Hepatic stellate cell (primary cell): ENCODE measurements at regions not wholly inside any gene's neighbourhood (a gene's known extent, or its start where the extent isn't known, plus 50 kb on each side); places are given as distances from the start of the nearest gene placed in this dataset.

ENCODE experiments used
- DNase-seq: peaks from one replicate; pipeline ENCODE4 v3.0.0; 2011; ENCODE audit warnings: low spot score

GRCh38 chr3:117617906-117618305 lies 908.3 kb downstream of the TUSC7 start:
- no peak for DNase-seq

- DNase-seq, result no peak
Measured at GRCh38 chr3:117618462-117618861, 908.9 kb downstream of the TUSC7 start.

- no peak for DNase-seq
Measured at GRCh38 chr3:117619805-117620204, 910.2 kb downstream of the TUSC7 start.

GRCh38 chr3:117622171-117622841 lies 912.7 kb downstream of the TUSC7 start:
- peak; percentile 45 for DNase-seq

GRCh38 chr3:117624424-117624823 lies 914.8 kb downstream of the TUSC7 start:
- DNase-seq, result no peak

- DNase-seq, result no peak
Measured at GRCh38 chr3:117625174-117625573, 915.6 kb downstream of the TUSC7 start.

GRCh38 chr3:117626577-117626976 lies 917.0 kb downstream of the TUSC7 start:
- no peak for DNase-seq

- DNase-seq, result peak; percentile 23
Measured at GRCh38 chr3:117628823-117629291, 919.3 kb downstream of the TUSC7 start.

- DNase-seq, result no peak
Measured at GRCh38 chr3:117629505-117629904, 919.9 kb downstream of the TUSC7 start.

GRCh38 chr3:117630469-117630868 lies 920.9 kb downstream of the TUSC7 start:
- DNase-seq, result no peak

- no peak for DNase-seq
Measured at GRCh38 chr3:117630885-117631284, 921.3 kb downstream of the TUSC7 start.

- DNase-seq, result no peak
Measured at GRCh38 chr3:117631781-117632180, 922.2 kb downstream of the TUSC7 start.

GRCh38 chr3:117632191-117632590 lies 922.6 kb downstream of the TUSC7 start:
- DNase-seq, result no peak

- DNase-seq, result no peak
Measured at GRCh38 chr3:117633207-117633606, 923.6 kb downstream of the TUSC7 start.

GRCh38 chr3:117637666-117638065 lies 928.1 kb downstream of the TUSC7 start:
- DNase-seq, result no peak

- no peak for DNase-seq
Measured at GRCh38 chr3:117644203-117644602, 934.6 kb downstream of the TUSC7 start.

GRCh38 chr3:117645561-117646242 lies 936.1 kb downstream of the TUSC7 start:
- DNase-seq, result peak; percentile 11

- no peak for DNase-seq
Measured at GRCh38 chr3:117647435-117647834, 937.9 kb downstream of the TUSC7 start.

- no peak for DNase-seq
Measured at GRCh38 chr3:117651246-117651645, 941.7 kb downstream of the TUSC7 start.

- DNase-seq, result no peak
Measured at GRCh38 chr3:117656391-117656790, 946.8 kb downstream of the TUSC7 start.

- DNase-seq, result no peak
Measured at GRCh38 chr3:117657278-117657677, 947.7 kb downstream of the TUSC7 start.

GRCh38 chr3:117660941-117661817 lies 951.6 kb downstream of the TUSC7 start:
- peak; percentile 3 for DNase-seq

- no peak for DNase-seq
Measured at GRCh38 chr3:117661818-117662095, 952.2 kb downstream of the TUSC7 start.
